ENCODE measurements at regions not wholly inside any gene's neighbourhood (a gene's known extent, or its start where the extent isn't known, plus 50 kb on each side); places are given as distances from the start of the nearest gene placed in this dataset.
"Not testable (repeated sequence)": the region's sequence is repeated elsewhere in the genome, so short reads cannot be mapped to it uniquely, and the experiment has no call there.

- no peaks in the 10 kb centered on the region for H3K27me3 ChIP-seq (ENCODE audit: control insufficient read depth, insufficient read depth, low read length, poor library complexity, severe bottlenecking)
- H3K4me3 ChIP-seq (ENCODE audit: insufficient read depth, low read depth, low read length), result no peak overlapping the region
- H3K4me1 ChIP-seq (ENCODE audit: control insufficient read depth, insufficient read depth, low read length), result no peaks in the 10 kb centered on the region
- H3K36me3 ChIP-seq (ENCODE audit: control insufficient read depth, insufficient read depth, low read length), result no peaks in the 10 kb centered on the region
- WGBS, 2 experiments, result 89 to 94% methylated on average over 1 of the region's 1 CpG
- H3K9me3 ChIP-seq (ENCODE audit: control insufficient read depth, low read length), result no peaks in the 10 kb centered on the region
- no peak overlapping the region for H3K27ac ChIP-seq (ENCODE audit: insufficient read depth, low read depth, low read length, poor library complexity, severe bottlenecking)
Observed at GRCh38 chr14:37746140-37746832, 150.9 kb downstream of the TTC6 start.

GRCh38 chr14:37753459-37753858 lies 158.0 kb downstream of the TTC6 start:
- H3K36me3 ChIP-seq (ENCODE audit: control insufficient read depth, insufficient read depth, low read length), result no peaks in the 10 kb centered on the region
- 96 to 97% methylated on average over 3 to 4 of the region's 5 CpGs for WGBS, 2 experiments
- no peak overlapping the region for H3K27ac ChIP-seq (ENCODE audit: insufficient read depth, low read depth, low read length, poor library complexity, severe bottlenecking)

GRCh38 chr14:37760275-37760674 lies 164.8 kb downstream of the TTC6 start:
- not testable (repeated sequence) for H3K27me3 ChIP-seq (ENCODE audit: control insufficient read depth, insufficient read depth, low read length, poor library complexity, severe bottlenecking); H3K9me3 ChIP-seq (ENCODE audit: control insufficient read depth, low read length); H3K36me3 ChIP-seq (ENCODE audit: control insufficient read depth, insufficient read depth, low read length); H3K4me1 ChIP-seq (ENCODE audit: control insufficient read depth, insufficient read depth, low read length); H3K4me3 ChIP-seq (ENCODE audit: insufficient read depth, low read depth, low read length); H3K27ac ChIP-seq (ENCODE audit: insufficient read depth, low read depth, low read length, poor library complexity, severe bottlenecking)
- 74 to 75% methylated on average over 2 of the region's 2 CpGs for WGBS, 2 experiments

More at GRCh38 chr14:37753459-37753858, 158.0 kb downstream of the TTC6 start:
- Histone ChIP-seq H3K4me3 (ENCODE audit: insufficient read depth, low read depth, low read length) (no peak overlapping the region), H3K27me3 (ENCODE audit: control insufficient read depth, insufficient read depth, low read length, poor library complexity, severe bottlenecking) (no peaks in the 10 kb centered on the region), H3K9me3 (ENCODE audit: control insufficient read depth, low read length) (no peaks in the 10 kb centered on the region), H3K4me1 (ENCODE audit: control insufficient read depth, insufficient read depth, low read length) (no peaks in the 10 kb centered on the region)

- H3K9me3 ChIP-seq (ENCODE audit: control insufficient read depth, low read length), result no peaks in the 10 kb centered on the region
- WGBS, 2 experiments, result 89 to 96% methylated on average over 1 to 3 of the region's 3 CpGs
- H3K4me1 ChIP-seq (ENCODE audit: control insufficient read depth, insufficient read depth, low read length), result no peaks in the 10 kb centered on the region
- no peaks in the 10 kb centered on the region for H3K27me3 ChIP-seq (ENCODE audit: control insufficient read depth, insufficient read depth, low read length, poor library complexity, severe bottlenecking)
- H3K4me3 ChIP-seq (ENCODE audit: insufficient read depth, low read depth, low read length), result no peak overlapping the region
- H3K27ac ChIP-seq (ENCODE audit: insufficient read depth, low read depth, low read length, poor library complexity, severe bottlenecking), result no peak overlapping the region
- no peaks in the 10 kb centered on the region for H3K36me3 ChIP-seq (ENCODE audit: control insufficient read depth, insufficient read depth, low read length)
Observed at GRCh38 chr14:37763266-37763665, 167.8 kb downstream of the TTC6 start.

- not testable (repeated sequence) for H3K4me3 ChIP-seq (ENCODE audit: insufficient read depth, low read depth, low read length); H3K9me3 ChIP-seq (ENCODE audit: control insufficient read depth, low read length); H3K4me1 ChIP-seq (ENCODE audit: control insufficient read depth, insufficient read depth, low read length); H3K27ac ChIP-seq (ENCODE audit: insufficient read depth, low read depth, low read length, poor library complexity, severe bottlenecking); H3K36me3 ChIP-seq (ENCODE audit: control insufficient read depth, insufficient read depth, low read length); H3K27me3 ChIP-seq (ENCODE audit: control insufficient read depth, insufficient read depth, low read length, poor library complexity, severe bottlenecking)
- WGBS, 2 experiments, result 80 to 82% methylated on average over 23 of the region's 23 CpGs
Observed at GRCh38 chr14:37772283-37772682, 176.9 kb downstream of the TTC6 start.

GRCh38 chr14:37776791-37777499 lies 181.5 kb downstream of the TTC6 start:
- no peak overlapping the region for H3K27ac ChIP-seq (ENCODE audit: insufficient read depth, low read depth, low read length, poor library complexity, severe bottlenecking)
- WGBS, 2 experiments, result 95 to 98% methylated on average over 4 of the region's 4 CpGs
- no peaks in the 10 kb centered on the region for H3K27me3 ChIP-seq (ENCODE audit: control insufficient read depth, insufficient read depth, low read length, poor library complexity, severe bottlenecking)
- H3K36me3 ChIP-seq (ENCODE audit: control insufficient read depth, insufficient read depth, low read length), result no peaks in the 10 kb centered on the region
- no peak overlapping the region for H3K4me3 ChIP-seq (ENCODE audit: insufficient read depth, low read depth, low read length)
- H3K9me3 ChIP-seq (ENCODE audit: control insufficient read depth, low read length), result no peaks in the 10 kb centered on the region
- H3K4me1 ChIP-seq (ENCODE audit: control insufficient read depth, insufficient read depth, low read length), result no peaks in the 10 kb centered on the region

- Histone ChIP-seq H3K4me1 (ENCODE audit: control insufficient read depth, insufficient read depth, low read length) (no peaks in the 10 kb centered on the region), H3K36me3 (ENCODE audit: control insufficient read depth, insufficient read depth, low read length) (no peaks in the 10 kb centered on the region), H3K27me3 (ENCODE audit: control insufficient read depth, insufficient read depth, low read length, poor library complexity, severe bottlenecking) (no peaks in the 10 kb centered on the region), H3K4me3 (ENCODE audit: insufficient read depth, low read depth, low read length) (no peak overlapping the region), H3K27ac (ENCODE audit: insufficient read depth, low read depth, low read length, poor library complexity, severe bottlenecking) (no peak overlapping the region), H3K9me3 (ENCODE audit: control insufficient read depth, low read length) (no peaks in the 10 kb centered on the region)
- 94 to 98% methylated on average over 5 of the region's 5 CpGs for WGBS, 2 experiments
Observed at GRCh38 chr14:37778135-37778943, 182.9 kb downstream of the TTC6 start.

- Histone ChIP-seq H3K4me1 (ENCODE audit: control insufficient read depth, insufficient read depth, low read length) (no peaks in the 10 kb centered on the region), H3K27ac (ENCODE audit: insufficient read depth, low read depth, low read length, poor library complexity, severe bottlenecking) (no peak overlapping the region), H3K36me3 (ENCODE audit: control insufficient read depth, insufficient read depth, low read length) (no peaks in the 10 kb centered on the region), H3K4me3 (ENCODE audit: insufficient read depth, low read depth, low read length) (no peak overlapping the region), H3K27me3 (ENCODE audit: control insufficient read depth, insufficient read depth, low read length, poor library complexity, severe bottlenecking) (no peaks in the 10 kb centered on the region), H3K9me3 (ENCODE audit: control insufficient read depth, low read length) (no peaks in the 10 kb centered on the region)
Observed at GRCh38 chr14:37779480-37779879, 184.1 kb downstream of the TTC6 start.

GRCh38 chr14:37780731-37781130 lies 185.3 kb downstream of the TTC6 start:
- not testable (repeated sequence) for H3K9me3 ChIP-seq (ENCODE audit: control insufficient read depth, low read length); H3K27me3 ChIP-seq (ENCODE audit: control insufficient read depth, insufficient read depth, low read length, poor library complexity, severe bottlenecking); H3K36me3 ChIP-seq (ENCODE audit: control insufficient read depth, insufficient read depth, low read length); H3K4me1 ChIP-seq (ENCODE audit: control insufficient read depth, insufficient read depth, low read length); H3K27ac ChIP-seq (ENCODE audit: insufficient read depth, low read depth, low read length, poor library complexity, severe bottlenecking); H3K4me3 ChIP-seq (ENCODE audit: insufficient read depth, low read depth, low read length)
- WGBS, 2 experiments, result 80 to 99% methylated on average over 4 of the region's 4 CpGs

GRCh38 chr14:37784203-37784826 lies 188.9 kb downstream of the TTC6 start:
- not testable (repeated sequence) for H3K36me3 ChIP-seq (ENCODE audit: control insufficient read depth, insufficient read depth, low read length); H3K4me3 ChIP-seq (ENCODE audit: insufficient read depth, low read depth, low read length); H3K9me3 ChIP-seq (ENCODE audit: control insufficient read depth, low read length); H3K4me1 ChIP-seq (ENCODE audit: control insufficient read depth, insufficient read depth, low read length); H3K27me3 ChIP-seq (ENCODE audit: control insufficient read depth, insufficient read depth, low read length, poor library complexity, severe bottlenecking); H3K27ac ChIP-seq (ENCODE audit: insufficient read depth, low read depth, low read length, poor library complexity, severe bottlenecking)
- WGBS, 2 experiments, result 87 to 92% methylated on average over 3 of the region's 3 CpGs
